ENCODE measurements at regions not wholly inside any gene's neighbourhood (a gene's known extent, or its start where the extent isn't known, plus 50 kb on each side); places are given as distances from the start of the nearest gene placed in this dataset.
A peak's percentile ranks its signal among the peaks of the same experiment; 100 is the strongest.
"Not testable (repeated sequence)": the region's sequence is repeated elsewhere in the genome, so short reads cannot be mapped to it uniquely, and the experiment has no call there.

DNA sequence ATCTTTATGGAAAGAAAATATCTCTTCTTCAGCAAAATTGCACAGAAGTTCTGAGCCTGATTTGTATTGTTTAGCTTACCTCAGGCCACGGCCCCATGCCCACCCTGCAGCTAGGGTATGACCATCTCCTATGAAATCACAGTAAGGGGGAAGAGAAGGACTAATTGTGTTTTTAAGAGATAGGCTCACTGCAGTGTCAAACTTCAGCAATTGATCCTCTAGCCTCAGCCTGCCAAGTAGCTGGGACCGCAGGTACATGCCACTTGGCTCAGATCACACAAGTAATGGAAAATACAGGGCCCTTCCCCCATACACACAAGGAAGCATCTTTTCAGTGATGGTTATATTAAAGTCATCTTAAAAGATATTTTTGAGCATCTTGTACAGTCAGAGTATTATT, 60.0 kb downstream of the DMAC1 start:
- DNase-seq (ENCODE audit: low read depth in 2 of 3, low spot score in 2 of 3) = no peak

DNA sequence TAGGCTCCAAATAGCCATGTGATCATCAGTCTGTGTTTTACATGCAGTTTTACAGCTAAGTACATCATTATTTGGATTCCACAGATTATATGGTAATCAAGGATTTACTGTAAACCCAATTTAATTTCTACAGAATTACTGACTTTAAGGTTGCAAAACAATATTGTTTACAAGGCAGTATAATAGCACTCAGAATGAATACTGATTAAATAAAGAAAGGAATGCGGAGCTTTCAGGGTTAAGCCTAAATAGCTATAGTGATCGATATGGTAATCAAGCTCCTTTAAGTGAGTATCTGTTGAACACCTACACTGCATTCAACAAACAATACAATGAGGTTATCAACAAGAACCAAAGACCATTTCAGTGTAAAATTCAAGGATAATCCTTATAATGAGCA, 64.3 kb downstream of the DMAC1 start:
- DNase-seq (ENCODE audit: low read depth in 2 of 3, low spot score in 2 of 3) = no peak

DNA sequence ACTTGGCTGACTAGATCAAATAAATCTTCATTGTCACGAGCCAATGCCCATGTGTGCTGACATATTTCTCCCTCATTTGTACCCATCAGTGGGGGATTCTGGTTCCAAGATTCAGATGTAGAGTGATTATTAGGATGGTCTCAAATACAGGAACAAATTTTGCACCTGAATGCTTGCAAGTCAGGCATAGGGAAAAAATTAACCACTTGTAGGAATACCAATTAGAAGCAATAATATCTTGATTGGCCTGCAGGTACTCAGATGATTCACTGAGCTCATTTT, 69.5 kb downstream of the DMAC1 start:
- no peak for DNase-seq (ENCODE audit: low read depth in 2 of 3, low spot score in 2 of 3)

DNA sequence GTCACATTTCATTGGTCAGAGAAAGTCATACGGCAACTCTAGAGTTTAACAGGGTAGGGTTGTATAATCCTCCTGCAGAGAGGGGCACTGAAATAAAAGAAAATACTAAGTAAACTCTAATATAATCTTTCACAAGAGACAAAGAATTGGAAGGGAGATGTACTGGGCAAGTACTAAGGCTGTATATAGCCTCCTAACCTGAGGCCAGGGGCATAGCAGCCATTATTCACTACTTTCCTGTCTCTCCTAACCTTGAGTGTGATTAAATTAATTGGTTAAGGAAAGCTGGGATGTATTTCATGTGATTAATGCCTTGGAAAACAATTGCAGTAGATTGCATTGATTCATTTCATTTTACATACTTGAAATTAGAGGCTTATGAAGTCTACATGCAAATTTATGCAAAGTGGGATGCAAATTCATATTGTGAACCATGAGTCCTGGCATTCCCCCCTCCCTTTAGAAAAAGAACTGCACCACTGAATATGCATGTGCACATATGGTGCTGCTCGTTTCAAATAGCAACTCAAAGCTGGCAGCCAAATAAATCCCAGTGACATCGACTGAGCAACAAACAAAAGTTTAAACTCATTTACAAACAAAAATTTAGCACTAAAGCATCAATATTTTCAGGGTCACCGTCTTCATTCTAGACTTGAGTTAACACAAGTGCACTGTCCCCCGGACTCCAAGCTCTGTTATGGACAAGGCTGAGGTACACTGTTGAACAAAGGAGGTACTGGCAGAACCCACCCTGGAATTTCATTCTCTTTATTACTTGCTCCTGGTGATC, 70.0 kb downstream of the DMAC1 start:
- no peak for DNase-seq (ENCODE audit: low read depth in 2 of 3, low spot score in 2 of 3)

DNA sequence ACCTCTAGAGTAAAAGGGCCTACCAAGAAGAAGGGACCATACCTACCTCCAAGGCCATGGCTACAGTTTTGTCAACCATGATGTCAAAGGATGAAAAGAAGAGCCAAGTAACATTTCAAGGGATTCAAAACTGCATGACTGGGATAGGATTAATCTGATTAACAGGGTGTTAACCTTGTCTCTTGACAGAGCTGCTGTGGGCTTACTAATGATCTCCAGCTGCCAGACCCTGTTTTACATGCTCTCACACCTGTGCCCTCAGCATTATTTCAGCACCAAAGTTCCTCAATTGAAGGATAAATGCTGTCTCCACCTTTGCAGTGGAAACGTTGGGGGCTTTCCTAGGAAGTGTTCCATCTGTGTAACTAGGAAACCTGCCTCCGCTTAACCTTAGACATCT, 78.3 kb downstream of the DMAC1 start:
- DNase-seq (ENCODE audit: low read depth in 2 of 3, low spot score in 2 of 3) = no peak

DNA sequence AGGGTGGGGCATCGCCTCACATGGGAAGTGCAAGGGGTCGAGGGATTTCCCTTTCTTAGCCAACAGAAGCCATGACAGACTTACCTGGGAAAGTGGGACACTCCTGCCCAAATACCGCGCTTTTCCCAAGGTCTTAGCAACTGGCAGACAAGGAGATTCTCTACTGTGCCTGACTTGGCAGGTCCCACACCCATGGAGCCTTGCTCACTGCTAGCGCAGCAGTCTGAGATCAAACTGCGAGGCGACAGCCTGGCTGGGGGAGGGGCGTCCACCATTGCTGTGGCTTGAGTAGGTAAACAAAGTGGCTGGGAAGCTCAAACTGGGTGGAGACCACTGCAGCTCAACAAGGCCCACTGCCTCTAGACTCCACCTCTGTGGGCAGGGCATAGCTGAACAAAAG, 86.5 kb downstream of the DMAC1 start:
- DNase-seq (ENCODE audit: low read depth in 2 of 3, low spot score in 2 of 3) = not testable (repeated sequence)

DNA sequence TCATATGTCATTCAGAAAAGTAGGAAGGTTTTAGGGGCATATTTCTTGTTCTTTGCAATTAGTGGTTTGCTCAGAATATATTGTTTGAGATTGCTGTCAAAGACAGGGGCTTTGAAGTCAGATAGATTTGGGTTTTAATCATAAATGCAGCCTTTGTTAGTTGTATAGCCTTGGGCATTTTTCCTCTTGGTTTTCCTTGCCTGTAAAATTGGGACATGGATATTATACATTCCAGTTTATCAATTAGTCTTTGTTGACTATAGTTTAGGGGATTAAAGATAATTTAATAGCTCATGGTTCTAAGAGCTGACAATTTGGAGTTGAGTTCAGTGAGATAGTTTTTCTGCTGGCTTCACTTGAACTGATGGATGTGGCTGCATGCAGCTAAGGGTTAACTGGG, 88.9 kb downstream of the DMAC1 start:
- no peak for DNase-seq (ENCODE audit: low read depth in 2 of 3, low spot score in 2 of 3)

DNA sequence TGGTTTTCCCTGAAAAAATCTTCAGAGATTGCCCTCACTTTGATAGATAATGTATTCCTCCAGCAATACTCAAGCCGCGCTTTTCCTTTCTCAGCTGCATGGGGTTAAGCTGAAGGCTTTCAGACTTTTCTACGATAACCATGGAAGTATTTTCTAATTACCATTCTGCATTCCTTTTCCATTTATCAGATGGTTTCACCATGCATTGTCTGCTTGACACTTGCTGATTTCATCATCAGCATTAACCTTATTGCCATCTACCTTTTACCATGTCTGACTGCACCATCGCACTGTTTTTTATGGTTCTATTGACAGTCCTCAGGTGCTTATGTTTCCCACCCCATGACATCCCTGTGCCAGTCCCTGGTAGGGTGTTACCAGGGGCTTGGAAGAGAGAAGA, 91.6 kb downstream of the DMAC1 start:
- no peak for DNase-seq (ENCODE audit: low read depth in 2 of 3, low spot score in 2 of 3)

DNA sequence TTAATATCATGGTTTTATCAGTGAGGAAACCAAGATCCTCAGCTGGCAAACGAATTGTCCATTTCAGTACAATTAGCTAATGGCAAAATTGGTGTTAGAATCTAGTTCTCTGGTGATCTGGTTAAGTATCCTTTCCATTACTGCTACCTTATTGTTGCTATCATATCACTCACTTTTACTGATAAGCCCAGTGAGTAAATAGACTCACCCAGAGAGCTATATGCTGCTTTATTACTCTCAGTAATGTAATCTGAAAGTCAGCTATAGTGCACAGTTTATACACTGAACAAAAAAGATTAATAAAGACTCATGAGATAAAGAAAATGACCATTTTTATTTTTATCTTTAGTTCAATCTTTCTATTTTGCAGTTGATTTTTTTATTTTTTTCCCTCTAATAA, 95.0 kb downstream of the DMAC1 start:
- no peak for DNase-seq (ENCODE audit: low read depth in 2 of 3, low spot score in 2 of 3)

DNA sequence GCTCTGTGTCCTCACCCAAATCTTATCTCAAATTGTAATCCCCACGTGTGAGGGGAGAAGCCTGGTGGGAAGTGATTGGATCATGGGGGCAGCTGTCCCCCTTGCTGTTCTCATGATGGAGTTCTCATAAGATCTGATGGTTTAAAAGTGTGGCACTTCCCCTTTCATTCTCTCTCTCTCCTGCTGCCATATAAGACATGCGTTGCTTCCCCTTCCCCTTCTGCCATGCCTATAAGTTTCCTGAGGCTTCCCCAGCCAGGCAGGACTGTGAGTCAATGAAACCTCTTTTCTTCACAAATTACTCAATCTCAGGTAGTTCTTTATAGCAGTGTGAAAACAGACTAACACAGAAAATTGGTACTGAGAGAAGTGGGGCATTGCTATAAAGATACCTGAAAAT, 107.7 kb downstream of the DMAC1 start:
- DNase-seq (ENCODE audit: low read depth in 2 of 3, low spot score in 2 of 3) = peak in 1 of 3 donors; percentile 4

DNA sequence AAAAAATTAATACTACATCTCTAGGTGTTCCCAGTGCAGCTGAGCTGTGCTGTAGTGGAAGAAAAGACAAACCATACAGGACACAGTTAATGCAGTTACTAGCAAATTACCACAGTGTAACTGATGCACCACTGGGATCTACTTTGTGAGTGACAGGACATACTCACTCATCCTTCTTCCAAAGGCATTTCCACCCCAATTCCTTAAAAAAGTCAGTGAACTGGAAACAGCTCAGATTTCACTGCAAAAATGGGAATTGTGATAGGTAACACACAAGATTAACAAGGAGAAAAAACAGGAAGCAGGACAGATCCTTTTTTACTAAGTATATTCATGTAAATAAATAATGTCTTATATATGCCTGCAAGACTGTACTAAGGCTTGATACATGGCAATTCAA, 109.6 kb downstream of the DMAC1 start:
- DNase-seq (ENCODE audit: low read depth in 2 of 3, low spot score in 2 of 3) = no peak

DNA sequence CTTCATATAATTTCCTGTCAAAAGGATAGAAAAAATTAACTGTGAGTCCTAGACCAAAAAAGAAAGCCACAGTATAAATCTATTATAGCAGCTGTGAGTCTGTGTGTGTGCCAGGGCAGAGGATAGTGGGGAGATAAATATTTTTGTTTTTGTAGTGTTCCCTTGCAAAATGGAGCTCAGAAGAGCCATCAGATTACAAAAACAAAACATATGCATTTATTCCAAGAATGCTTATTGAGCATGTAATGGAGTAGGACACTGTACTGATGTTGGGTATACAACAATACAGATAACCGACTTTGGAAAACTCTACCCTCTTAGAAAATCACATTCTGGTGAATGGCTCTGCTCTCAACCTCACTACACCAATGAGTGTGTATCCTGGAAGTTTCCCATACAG, 111.0 kb downstream of the DMAC1 start:
- DNase-seq (ENCODE audit: low read depth in 2 of 3, low spot score in 2 of 3) = no peak

DNA sequence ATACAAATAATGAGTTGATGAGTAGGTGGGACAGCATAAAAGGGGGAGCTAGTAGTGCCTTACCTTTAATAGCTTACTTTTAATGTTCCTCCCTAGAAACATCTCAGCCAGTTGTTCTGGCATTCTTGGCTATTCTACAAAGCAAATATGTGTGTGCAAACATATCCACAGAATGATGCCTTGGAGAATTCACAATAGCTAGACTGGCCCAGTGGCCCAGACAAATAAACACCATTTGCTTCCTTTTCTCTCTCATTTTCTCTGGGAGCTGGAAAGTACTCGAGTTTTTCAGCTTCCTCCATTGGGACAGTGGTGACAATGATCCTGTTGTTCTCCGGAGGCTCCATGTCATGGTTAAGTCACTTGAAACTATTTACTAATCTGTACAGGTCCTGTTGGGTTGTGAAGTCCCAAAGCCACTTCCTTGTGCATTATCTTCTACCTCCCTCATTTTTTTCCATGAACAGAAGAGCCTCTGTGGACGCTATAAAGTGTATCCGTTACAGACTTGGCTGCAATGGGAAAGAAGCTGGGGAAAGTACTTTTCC, 122.9 kb downstream of the DMAC1 start:
- no peak for DNase-seq (ENCODE audit: low read depth in 2 of 3, low spot score in 2 of 3)

DNA sequence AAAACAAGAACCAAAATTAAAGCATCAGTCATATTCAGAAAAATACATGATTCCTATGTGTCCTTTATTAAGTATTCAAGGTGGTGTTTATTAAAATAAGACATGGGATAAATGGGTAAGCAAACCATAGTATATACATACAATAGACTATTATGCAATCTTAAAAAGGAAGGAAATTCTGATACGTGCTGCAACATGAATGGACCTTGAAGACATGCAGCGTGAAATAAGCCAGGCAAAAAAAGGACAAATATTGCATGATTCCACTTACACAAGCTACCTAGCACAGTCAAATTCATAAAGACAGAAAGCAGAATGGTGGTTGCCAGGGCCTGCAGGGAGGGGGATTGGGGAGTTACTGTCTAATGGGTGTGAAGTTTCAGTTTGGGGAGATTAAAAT, 127.7 kb downstream of the DMAC1 start:
- DNase-seq (ENCODE audit: low read depth in 2 of 3, low spot score in 2 of 3) = no peak

DNA sequence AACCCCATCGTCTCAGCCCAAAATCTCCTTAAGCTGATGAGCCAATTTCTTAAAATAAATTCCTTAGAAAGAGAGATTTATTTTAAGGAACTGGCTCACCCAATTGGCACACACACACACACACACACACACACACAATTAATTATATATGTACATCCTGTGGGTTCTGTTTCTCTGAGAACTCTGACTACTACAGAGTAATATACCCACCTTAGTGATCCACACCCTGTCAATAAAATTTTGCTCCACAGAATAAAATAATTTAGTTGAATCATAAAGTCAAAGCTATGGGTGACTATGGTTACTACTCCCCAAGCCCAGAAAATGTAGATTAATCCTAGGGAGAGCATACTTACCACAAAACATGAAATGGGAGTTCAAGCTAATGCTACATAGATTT, 131.0 kb downstream of the DMAC1 start:
- no peak for DNase-seq (ENCODE audit: low read depth in 2 of 3, low spot score in 2 of 3)

DNA sequence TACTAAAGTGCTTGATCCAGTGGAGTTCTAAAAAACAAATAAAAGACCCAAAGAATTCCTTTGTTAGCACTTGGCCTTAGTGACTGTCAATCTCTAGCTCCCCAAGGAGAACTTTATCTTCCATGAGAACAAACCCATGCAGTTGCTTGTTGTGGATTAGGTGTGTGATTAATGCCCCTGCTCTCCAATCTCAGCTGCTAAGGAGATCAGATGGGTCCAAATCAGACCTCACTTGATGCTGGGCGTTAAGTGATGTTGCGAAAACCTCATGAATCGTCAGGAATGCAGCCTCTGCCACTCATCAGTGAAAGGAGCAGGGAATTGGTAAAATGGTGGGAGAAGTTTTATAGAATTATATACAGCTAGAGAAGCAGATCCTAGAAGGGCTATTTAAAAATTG, 133.7 kb downstream of the DMAC1 start:
- DNase-seq (ENCODE audit: low read depth in 2 of 3, low spot score in 2 of 3) = no peak

DNA sequence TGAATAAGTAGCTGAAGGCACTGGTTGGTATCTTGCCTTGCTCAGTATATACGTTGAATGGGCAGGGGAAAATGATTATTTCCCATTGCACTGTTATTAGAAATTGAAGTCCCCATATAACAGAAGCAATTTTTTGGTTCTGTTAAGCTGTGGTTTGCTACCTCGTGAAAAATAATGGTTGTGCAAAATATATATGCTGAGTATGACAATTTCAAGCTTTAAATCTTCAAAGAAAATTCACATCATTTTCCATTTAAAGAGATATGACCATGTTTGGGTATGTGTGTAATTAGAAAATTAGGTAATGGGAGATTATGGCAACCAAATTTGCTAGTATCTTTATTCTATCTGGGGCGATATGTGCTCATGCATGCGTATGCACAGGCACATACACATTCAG, 139.8 kb downstream of the DMAC1 start:
- DNase-seq (ENCODE audit: low read depth in 2 of 3, low spot score in 2 of 3) = no peak

DNA sequence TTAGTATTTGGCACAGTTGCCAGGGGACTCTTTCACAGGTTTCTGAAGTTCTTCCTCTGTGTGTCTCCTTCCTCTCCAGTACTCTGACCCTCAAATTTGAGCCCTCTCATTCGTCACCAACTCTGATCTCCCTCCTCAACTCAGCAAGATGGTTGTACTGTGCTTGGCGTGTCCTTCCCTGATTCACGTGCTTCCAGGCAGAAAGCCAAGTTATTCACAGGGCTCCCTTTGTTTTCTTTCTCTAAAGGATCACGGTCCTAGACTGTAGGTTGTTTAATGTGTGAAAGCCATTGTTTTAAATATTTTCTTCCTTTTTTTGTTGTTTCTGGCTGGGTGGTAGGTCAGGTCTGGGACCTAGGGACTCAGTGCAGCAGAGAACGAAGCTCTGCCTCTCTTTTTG, 142.9 kb downstream of the DMAC1 start:
- DNase-seq (ENCODE audit: low read depth in 2 of 3, low spot score in 2 of 3) = no peak

DNA sequence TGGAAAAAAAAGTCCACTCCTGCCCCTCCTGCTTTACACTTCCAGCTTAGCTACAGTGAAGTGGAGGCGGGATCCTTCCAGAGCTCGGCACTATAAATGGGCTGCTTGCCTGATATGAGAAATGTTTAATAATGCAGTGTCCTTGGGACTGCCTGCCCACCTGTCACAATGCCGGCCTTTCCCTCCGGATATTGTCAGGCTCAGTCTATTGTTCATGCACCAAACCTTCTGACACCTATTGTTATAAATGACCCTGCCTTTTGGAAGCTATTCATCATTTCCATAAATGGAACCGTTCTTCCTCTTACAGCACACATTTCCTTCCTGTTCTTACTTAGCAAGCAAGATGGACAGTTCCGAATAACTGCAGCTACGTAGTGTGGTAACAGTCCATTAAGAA, 146.3 kb downstream of the DMAC1 start:
- DNase-seq (ENCODE audit: low read depth in 2 of 3, low spot score in 2 of 3) = no peak

DNA sequence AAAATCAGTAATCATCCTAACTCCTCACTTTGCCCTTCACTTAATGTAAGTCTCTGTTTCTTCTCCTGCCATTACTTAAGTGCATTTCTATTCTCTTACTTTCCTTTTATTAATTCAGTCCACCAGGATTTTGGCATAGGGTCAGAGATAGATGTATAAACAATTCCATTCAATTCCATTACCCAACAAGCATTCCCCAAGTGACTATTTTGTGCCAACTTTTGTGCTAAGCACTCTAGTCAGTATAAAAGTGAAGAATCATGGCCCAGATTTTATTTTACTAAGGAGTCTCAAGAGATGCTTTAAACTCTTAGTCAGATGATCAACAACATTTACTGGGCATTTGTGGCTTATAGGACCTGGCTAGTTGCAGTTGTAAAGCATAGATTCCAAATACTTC, 159.3 kb downstream of the DMAC1 start:
- DNase-seq (ENCODE audit: low read depth in 2 of 3, low spot score in 2 of 3) = no peak

DNA sequence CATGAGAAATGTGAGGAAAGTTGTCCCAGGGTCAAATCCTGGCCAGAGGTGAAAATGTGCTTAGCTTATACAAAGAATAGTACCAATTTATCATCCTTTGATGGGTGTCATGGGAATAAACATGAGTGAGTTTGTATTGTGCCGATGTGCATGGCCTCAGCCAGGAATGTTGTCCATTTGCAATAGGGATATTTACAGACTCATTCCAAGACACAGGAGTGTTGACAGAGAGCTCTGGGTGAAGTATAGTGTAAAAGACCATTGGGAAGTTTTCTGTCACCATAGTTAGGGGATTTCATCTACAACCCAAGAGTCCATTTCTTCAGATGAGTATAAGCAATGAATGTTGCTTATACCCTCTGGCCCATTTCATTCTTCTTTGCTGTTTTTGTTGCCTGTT, 160.1 kb downstream of the DMAC1 start:
- no peak for DNase-seq (ENCODE audit: low read depth in 2 of 3, low spot score in 2 of 3)

DNA sequence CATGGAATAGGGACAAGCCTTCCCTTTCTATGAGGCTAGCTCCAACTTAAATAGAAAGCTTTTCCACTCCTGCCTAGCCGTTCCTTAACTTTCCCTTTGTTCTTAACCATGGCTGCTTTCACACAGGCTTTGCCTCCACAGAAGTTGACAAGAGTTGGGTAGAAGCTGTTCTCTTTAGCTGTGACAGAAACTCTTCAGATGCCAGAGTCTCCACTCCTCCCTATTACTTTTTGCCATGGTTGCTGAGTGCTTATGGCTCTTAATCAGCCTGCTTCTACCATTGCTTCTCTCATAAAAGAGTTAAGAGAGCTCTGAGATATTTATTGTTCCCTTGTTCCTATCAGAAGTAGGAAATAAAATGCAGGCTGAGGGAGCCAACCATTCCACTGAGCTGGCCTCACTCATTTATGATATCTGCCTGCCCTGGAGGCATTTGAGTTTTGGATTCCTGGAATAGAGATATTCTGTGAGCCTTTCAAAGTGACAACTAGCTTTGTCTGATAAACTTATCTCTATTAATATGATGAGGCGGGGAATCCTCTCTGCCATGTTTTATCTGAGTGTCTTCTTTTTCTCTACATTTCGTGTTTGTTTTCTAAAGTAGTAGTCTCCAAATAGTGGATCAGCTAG, 162.6 kb downstream of the DMAC1 start:
- DNase-seq (ENCODE audit: low read depth in 2 of 3, low spot score in 2 of 3) = no peak

DNA sequence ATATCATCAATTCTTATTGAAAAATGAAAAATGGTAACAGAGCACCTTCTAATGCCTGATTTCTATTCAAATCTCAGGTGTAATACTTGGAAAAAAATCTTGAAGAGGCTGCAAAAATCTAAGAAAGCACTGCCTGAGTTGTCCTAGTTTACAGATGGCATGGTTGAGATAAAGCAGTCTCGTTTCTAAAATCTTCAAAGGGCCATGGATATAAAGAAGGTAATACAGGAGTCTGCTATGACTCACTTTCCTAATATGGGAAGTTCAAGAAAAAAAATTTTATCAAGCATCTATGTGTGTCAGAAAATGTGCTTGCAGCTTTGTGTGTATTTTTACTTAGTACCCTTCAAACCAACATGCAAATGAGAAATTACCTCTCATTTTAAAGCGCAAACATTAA, 163.3 kb downstream of the DMAC1 start:
- no peak for DNase-seq (ENCODE audit: low read depth in 2 of 3, low spot score in 2 of 3)

Measured in hematopoietic multipotent progenitor cell (in vitro differentiated cells).